GM12878 (cell line): ENCODE measurements at regions not wholly inside any gene's neighbourhood (a gene's known extent, or its start where the extent isn't known, plus 50 kb on each side); places are given as distances from the start of the nearest gene placed in this dataset.
A peak's percentile ranks its signal among the peaks of the same experiment; 100 is the strongest.

Experiments used
- ATAC-seq: fragments of 200-7000 bp; cut with Tn5 transposase; 3 replicates; pipeline ENCODE4 v1.9.1; 2020; ENCODE audit warnings: mild to moderate bottlenecking, moderate library complexity
- BruUV-seq: library from RNA; stranded (reverse); fragments of 400-500 nt; replicated peaks from 2 replicates; lab custom pipeline; 2021; lab: Mats Ljungman, UMichigan
- CTCF ChIA-PET: fragments of 300-600 bp; sonication (Branson Sonifier 250); formaldehyde crosslinking; extraction: SDS; loops from one replicate; lab custom pipeline; 2021; ENCODE audit warnings: inconsistent platforms; lab: Yijun Ruan, JAX
- POLR2A ChIA-PET: fragments of 350-600 bp; formaldehyde crosslinking; extraction: SDS; loops from one replicate; lab custom pipeline; 2021; ENCODE audit warnings: inconsistent platforms; lab: Charles Lee
- RAD21 ChIA-PET: fragments of 300-600 bp; sonication (Branson Sonifier 250); formaldehyde crosslinking; loops from one replicate; lab custom pipeline; 2023; ENCODE audit warnings: antibody characterized with exemption; ENCODE audit not compliant: unreplicated experiment; lab: Charles Lee
- SMC1A ChIA-PET: fragments of 300-600 bp; sonication (Branson Sonifier 250); formaldehyde crosslinking; loops from one replicate; lab custom pipeline; 2023; ENCODE audit not compliant: unreplicated experiment, uncharacterized antibody; lab: Charles Lee
- DNase-seq: peaks from one replicate; pipeline ENCODE4 v3.0.0-alpha.2; 2011; ENCODE audit warnings: low read depth, low spot score
- FAIRE-seq: peaks from 3 replicates; lab custom pipeline; 2011; peaks lifted over from hg19 to GRCh38; lab: Jason Lieb, UNC
- H2AFZ ChIP-seq: 2 replicates; pipeline ENCODE4 v1.6.0; 2011; ENCODE audit warnings: low read depth, low read length, control low read depth; ENCODE audit not compliant: control insufficient read depth
- H3K27ac ChIP-seq: 2 replicates; pipeline ENCODE4 v1.5.1; 2011; ENCODE audit warnings: control low read depth; ENCODE audit not compliant: control insufficient read depth, insufficient read depth
- H3K27me3 ChIP-seq, 2 experiments: replicated peaks in 1 of 2; 2 replicates each; pipeline versions ENCODE4 v1.6.0 to v1.6.1; 2011; ENCODE audit warnings: low read length in 1 of 2; ENCODE audit not compliant: control insufficient read depth in 2 of 2, insufficient read depth in 2 of 2
- H3K36me3 ChIP-seq, 2 experiments: 2 replicates each; pipeline ENCODE4 v1.5.1; 2011; ENCODE audit warnings: low read length in 1 of 2; ENCODE audit not compliant: control insufficient read depth in 2 of 2, insufficient read depth in 2 of 2
- H3K4me1 ChIP-seq: 2 replicates; pipeline ENCODE4 v1.6.1; 2011; ENCODE audit warnings: mild to moderate bottlenecking, low read length, moderate library complexity, mixed read lengths; ENCODE audit not compliant: control insufficient read depth, insufficient read depth
- H3K4me2 ChIP-seq: 2 replicates; pipeline ENCODE4 v1.6.0; 2011; ENCODE audit warnings: control low read depth; ENCODE audit not compliant: control insufficient read depth, insufficient read depth
- H3K4me3 ChIP-seq: fragments of 200-600 bp; sonication (generic); 2 replicates; pipeline ENCODE4 v1.5.1; 2016
- H3K79me2 ChIP-seq: 2 replicates; pipeline ENCODE4 v1.6.0; 2011; ENCODE audit warnings: low read length; ENCODE audit not compliant: control insufficient read depth, insufficient read depth
- H3K9ac ChIP-seq: 2 replicates; pipeline ENCODE4 v1.8.0; 2011; ENCODE audit warnings: low read length, control low read depth, mixed read lengths; ENCODE audit not compliant: control insufficient read depth, insufficient read depth
- H3K9me3 ChIP-seq: replicated peaks from 3 replicates; pipeline ENCODE4 v1.5.1; 2011; ENCODE audit warnings: mild to moderate bottlenecking, low read length; ENCODE audit not compliant: control insufficient read depth, insufficient read depth
- H4K20me1 ChIP-seq: 2 replicates; pipeline ENCODE4 v1.6.0; 2011; ENCODE audit not compliant: control insufficient read depth, insufficient read depth
- CHD4 ChIP-seq: fragments of 200-600 bp; sonication (generic); IDR thresholded peaks from 2 replicates; pipeline ENCODE4 v1.6.1; 2016; ENCODE audit warnings: mild to moderate bottlenecking
- EGR1 ChIP-seq, 2 experiments: IDR thresholded peaks; 1 replicate in 1 of 2; 2 replicates in 1 of 2; pipeline ENCODE4 v1.6.1; 2011 to 2012; ENCODE audit warnings: low read depth in 2 of 2, low read length in 2 of 2, borderline replicate concordance in 1 of 2, mild to moderate bottlenecking in 1 of 2, moderate library complexity in 1 of 2
- ETV6 ChIP-seq, 2 experiments: fragments of 450-650 bp in 1 of 2; IDR thresholded peaks in 1 of 2; conservative IDR thresholded peaks in 1 of 2; 2 replicates each; pipeline ENCODE4 v1.6.1; 2014; ENCODE audit warnings: antibody characterized with exemption in 1 of 2, borderline replicate concordance in 1 of 2, low read depth in 1 of 2, mild to moderate bottlenecking in 1 of 2, moderate library complexity in 1 of 2
- KDM1A ChIP-seq: fragments of 200-600 bp; sonication (generic); IDR thresholded peaks from 2 replicates; pipeline ENCODE4 v1.6.1; 2016; ENCODE audit warnings: borderline replicate concordance
- NFXL1 ChIP-seq: fragments of 450-650 bp; IDR thresholded peaks from 2 replicates; pipeline ENCODE4 v1.6.1; 2017; ENCODE audit warnings: antibody characterized with exemption, mild to moderate bottlenecking, borderline replicate concordance
- POLR2AphosphoS2 ChIP-seq: IDR thresholded peaks from 2 replicates; pipeline ENCODE4 v1.6.1; 2011; ENCODE audit warnings: low read depth, mild to moderate bottlenecking, low read length, improper control_type of control experiment, moderate library complexity
- SIX5 ChIP-seq: IDR thresholded peaks from 2 replicates; pipeline ENCODE4 v1.6.1; 2011; ENCODE audit warnings: mild to moderate bottlenecking, low read depth, low read length, moderate library complexity; ENCODE audit not compliant: severe bottlenecking
- SPI1 ChIP-seq: IDR thresholded peaks from 2 replicates; pipeline ENCODE4 v1.6.1; 2011; ENCODE audit warnings: low read depth, mild to moderate bottlenecking, low read length, moderate library complexity, borderline replicate concordance; ENCODE audit not compliant: insufficient read depth
- TARDBP ChIP-seq: IDR thresholded peaks from 2 replicates; pipeline ENCODE4 v1.6.1; 2016; ENCODE audit warnings: borderline replicate concordance
- ZNF217 ChIP-seq: fragments of 450-650 bp; IDR thresholded peaks from 2 replicates; pipeline ENCODE4 v1.6.1; 2017; ENCODE audit warnings: antibody characterized with exemption, mild to moderate bottlenecking
- WGBS: methylation state at CpG from one replicate; pipeline ENCODE4 v1.1.6; 2016; ENCODE audit warnings: low lambda C conversion rate; ENCODE audit not compliant: insufficient replicate concordance, insufficient coverage; ENCODE audit errors: missing lambda C conversion rate; 5-methylcytosine and 5-hydroxymethylcytosine counted together
- in situ Hi-C: fragments of 300-500 bp; cut with MboI; formaldehyde crosslinking; loops from 9 replicates; pipeline ENCODE4 v1.14.3; 2018; ENCODE audit warnings: mixed read lengths
- intact Hi-C: fragments of 100-400 bp; cut with micrococcal nuclease; formaldehyde crosslinking; loops from one replicate; pipeline ENCODE4 v1.14.2; 2022; ENCODE audit not compliant: unreplicated experiment
- TF ChIP-seq, protein P1 (sequence below): fragments of 450-650 bp; IDR thresholded peaks from 2 replicates; pipeline ENCODE4 v1.6.1; 2017; ENCODE audit warnings: borderline replicate concordance
- TF ChIP-seq, protein P2 (sequence below): fragments of 450-650 bp; IDR thresholded peaks from 2 replicates; pipeline ENCODE4 v1.6.1; 2017; ENCODE audit warnings: low read depth, mild to moderate bottlenecking, moderate library complexity

DNA sequence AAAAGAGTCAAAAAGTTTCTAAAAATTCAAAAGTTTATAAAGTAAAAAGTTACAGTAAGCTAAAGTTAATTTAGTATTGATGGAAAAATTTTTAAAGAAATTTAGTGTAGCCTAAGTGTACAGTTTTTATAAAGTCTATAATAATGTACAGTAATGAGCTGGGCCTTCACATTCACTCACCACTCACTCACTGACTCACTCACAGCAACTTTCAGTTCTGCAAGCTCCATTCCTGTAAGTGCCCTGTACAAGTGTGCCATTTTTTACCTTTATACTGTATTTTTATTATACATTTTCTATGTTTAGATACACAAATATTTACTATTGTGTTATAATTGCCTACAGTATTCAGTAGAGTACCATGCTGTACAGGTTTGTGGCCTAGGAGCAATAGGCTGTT, 239.5 kb upstream of the MAP3K1 start:
- Histone ChIP-seq H3K27ac (no peak overlapping the region), H3K27me3 (no peaks in the 10 kb centered on the region; a peak in 2 of 4 replicates), H4K20me1 (no peaks in the 10 kb centered on the region), H3K36me3 (no peaks in the 10 kb centered on the region), H3K79me2 (no peaks in the 10 kb centered on the region), H3K4me1 (no peaks in the 10 kb centered on the region; the same call in 1 of the 2 replicates), H3K4me3 (no peak overlapping the region), H3K9me3 (no peaks in the 10 kb centered on the region; the same call in 2 of the 3 replicates), H3K4me2 (no peak overlapping the region), H3K9ac (no peak overlapping the region), H2AFZ (no peak overlapping the region)
- DNase-seq (no peak), FAIRE-seq (no peak)
- ChIA-PET POLR2A (no interaction called here), RAD21 (no interaction called here), CTCF (interaction anchor here (0.7 to 1.0 kb wide), 2 partner anchors 11 to 262 kb away, joined by 3 read pairs; no protein-coding TSS in a partner anchor), SMC1A (interaction anchor here (0.6 to 1.5 kb wide), 8 partner anchors 9 to 94 kb away, joined by 3 to 8 read pairs (median 4); no protein-coding TSS in a partner anchor)
- in situ Hi-C loops: no loop called here
- no TSS peak for BruUV-seq
- intact Hi-C loops: no loop called here
- no peak for TF ChIP-seq TARDBP
- no peak for TF ChIP-seq POLR2AphosphoS2
- TF ChIP-seq KDM1A: no peak
- no peak for TF ChIP-seq ZNF217
- no peak for TF ChIP-seq CHD4
- peak; percentile 22; the same call in 1 of the 2 replicates for TF ChIP-seq SPI1
- TF ChIP-seq ETV6 (conservative IDR thresholded peaks at IDR 0.05 in 1 of 2, IDR thresholded peaks at IDR 0.05 in 1 of 2; ENCODE audit: borderline replicate concordance in 1 of 2, low read depth in 1 of 2): no peak
- TF ChIP-seq, all 136 proteins: peak for 1
- peak; percentile 86 for ATAC-seq

DNA sequence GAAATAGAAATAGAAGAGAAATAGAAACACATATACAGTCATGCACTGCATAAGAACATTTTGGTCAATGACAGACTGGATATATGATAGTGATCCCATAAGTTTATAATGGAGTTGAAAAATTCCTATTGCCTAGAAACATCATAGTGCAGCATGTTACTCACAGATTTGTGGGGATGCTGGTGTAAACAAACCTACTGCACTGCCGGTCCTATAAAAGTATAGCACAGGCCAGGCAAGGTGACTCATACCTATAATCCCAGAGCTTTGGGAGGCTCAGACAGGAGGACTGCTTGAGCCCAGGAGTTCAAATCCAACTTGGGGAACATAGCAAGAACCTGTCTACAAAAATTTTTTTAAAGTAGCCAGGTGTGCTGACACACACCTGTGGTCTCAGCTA, 240.6 kb upstream of the MAP3K1 start:
- H3K4me3 ChIP-seq: no peak overlapping the region
- FAIRE-seq (no peak), ATAC-seq (no peak), DNase-seq (no peak)
- ChIA-PET SMC1A (interaction anchor here (0.9 to 1.2 kb wide), 3 partner anchors 8 to 95 kb away, joined by 3 to 6 read pairs (median 5); no protein-coding TSS in a partner anchor), POLR2A (no interaction called here), CTCF (no interaction called here), RAD21 (no interaction called here)
- H3K9ac ChIP-seq: no peak overlapping the region
- intact Hi-C loops: no loop called here
- TF ChIP-seq, protein P1, sequence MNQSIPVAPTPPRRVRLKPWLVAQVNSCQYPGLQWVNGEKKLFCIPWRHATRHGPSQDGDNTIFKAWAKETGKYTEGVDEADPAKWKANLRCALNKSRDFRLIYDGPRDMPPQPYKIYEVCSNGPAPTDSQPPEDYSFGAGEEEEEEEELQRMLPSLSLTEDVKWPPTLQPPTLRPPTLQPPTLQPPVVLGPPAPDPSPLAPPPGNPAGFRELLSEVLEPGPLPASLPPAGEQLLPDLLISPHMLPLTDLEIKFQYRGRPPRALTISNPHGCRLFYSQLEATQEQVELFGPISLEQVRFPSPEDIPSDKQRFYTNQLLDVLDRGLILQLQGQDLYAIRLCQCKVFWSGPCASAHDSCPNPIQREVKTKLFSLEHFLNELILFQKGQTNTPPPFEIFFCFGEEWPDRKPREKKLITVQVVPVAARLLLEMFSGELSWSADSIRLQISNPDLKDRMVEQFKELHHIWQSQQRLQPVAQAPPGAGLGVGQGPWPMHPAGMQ: no peak
- TF ChIP-seq, protein P2, sequence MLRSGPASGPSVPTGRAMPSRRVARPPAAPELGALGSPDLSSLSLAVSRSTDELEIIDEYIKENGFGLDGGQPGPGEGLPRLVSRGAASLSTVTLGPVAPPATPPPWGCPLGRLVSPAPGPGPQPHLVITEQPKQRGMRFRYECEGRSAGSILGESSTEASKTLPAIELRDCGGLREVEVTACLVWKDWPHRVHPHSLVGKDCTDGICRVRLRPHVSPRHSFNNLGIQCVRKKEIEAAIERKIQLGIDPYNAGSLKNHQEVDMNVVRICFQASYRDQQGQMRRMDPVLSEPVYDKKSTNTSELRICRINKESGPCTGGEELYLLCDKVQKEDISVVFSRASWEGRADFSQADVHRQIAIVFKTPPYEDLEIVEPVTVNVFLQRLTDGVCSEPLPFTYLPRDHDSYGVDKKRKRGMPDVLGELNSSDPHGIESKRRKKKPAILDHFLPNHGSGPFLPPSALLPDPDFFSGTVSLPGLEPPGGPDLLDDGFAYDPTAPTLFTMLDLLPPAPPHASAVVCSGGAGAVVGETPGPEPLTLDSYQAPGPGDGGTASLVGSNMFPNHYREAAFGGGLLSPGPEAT: no peak
- TF ChIP-seq NFXL1: no peak
- TF ChIP-seq EGR1 (IDR thresholded peaks at IDR 0.05; ENCODE audit: borderline replicate concordance in 1 of 2, low read depth in 2 of 2, low read length in 2 of 2): no peak
- no peak for TF ChIP-seq SIX5
- no peak overlapping the region for H2AFZ ChIP-seq
- no peak overlapping the region for H3K4me2 ChIP-seq
- H3K79me2 ChIP-seq: no peaks in the 10 kb centered on the region
- H4K20me1 ChIP-seq: no peaks in the 10 kb centered on the region
- 88% methylated on average over 1 of the region's 1 CpG for WGBS
- no peaks in the 10 kb centered on the region; a peak in 1 of 4 replicates for H3K27me3 ChIP-seq
- H3K4me1 ChIP-seq: no peaks in the 10 kb centered on the region
- BruUV-seq: no TSS peak
- no peak overlapping the region for H3K27ac ChIP-seq
- in situ Hi-C loops: no loop called here
- H3K36me3 ChIP-seq: no peaks in the 10 kb centered on the region
- H3K9me3 ChIP-seq: no peaks in the 10 kb centered on the region; the same call in 2 of the 3 replicates
